MM.1S (cell line): ENCODE measurements at regions not wholly inside any gene's neighbourhood (a gene's known extent, or its start where the extent isn't known, plus 50 kb on each side); places are given as distances from the start of the nearest gene placed in this dataset.

ENCODE experiments used
- DNase-seq: peaks from one replicate; pipeline ENCODE4 v3.0.0-alpha.2; 2015
- H2AFZ ChIP-seq: fragments of 300-600 bp; sonication (generic); 2 replicates; pipeline ENCODE4 v1.6.0; 2016; ENCODE audit warnings: antibody characterized with exemption, low read length
- H3F3A ChIP-seq: fragments of 300-600 bp; sonication (generic); 2 replicates; pipeline ENCODE4 v1.6.1; 2016; ENCODE audit warnings: mild to moderate bottlenecking, antibody characterized with exemption, low read length, moderate library complexity, mixed read lengths; ENCODE audit not compliant: insufficient read depth
- H3K27ac ChIP-seq: fragments of 300-600 bp; sonication (generic); 2 replicates; pipeline ENCODE4 v1.5.1; 2016; ENCODE audit warnings: mild to moderate bottlenecking, low read length
- H3K27me3 ChIP-seq: fragments of 300-600 bp; sonication (generic); replicated peaks from 2 replicates; pipeline ENCODE4 v1.6.0; 2016; ENCODE audit warnings: low read length; ENCODE audit not compliant: insufficient read depth
- H3K36me3 ChIP-seq: fragments of 300-600 bp; sonication (generic); replicated peaks from 2 replicates; pipeline ENCODE4 v1.6.1; 2016; ENCODE audit warnings: mild to moderate bottlenecking, low read length, mixed read lengths; ENCODE audit not compliant: insufficient read depth
- H3K4me1 ChIP-seq: fragments of 300-600 bp; sonication (generic); 2 replicates; pipeline ENCODE4 v1.6.1; 2016; ENCODE audit warnings: low read length, mixed read lengths
- H3K4me2 ChIP-seq: fragments of 300-600 bp; sonication (generic); 2 replicates; pipeline ENCODE4 v1.6.0; 2016; ENCODE audit warnings: low read depth, low read length
- H3K4me3 ChIP-seq: fragments of 300-600 bp; sonication (generic); 2 replicates; pipeline ENCODE4 v1.5.1; 2016; ENCODE audit warnings: low read length, mixed read lengths
- H3K79me2 ChIP-seq: fragments of 300-600 bp; sonication (generic); 2 replicates; pipeline ENCODE4 v1.6.1; 2016; ENCODE audit warnings: mixed run types, low read length, mixed read lengths
- H3K9ac ChIP-seq: fragments of 300-600 bp; sonication (generic); 2 replicates; pipeline ENCODE4 v1.6.1; 2016; ENCODE audit warnings: low read length, mixed read lengths
- H3K9me2 ChIP-seq: fragments of 300-600 bp; sonication (generic); replicated peaks from 2 replicates; pipeline ENCODE4 v1.6.1; 2016; ENCODE audit warnings: mild to moderate bottlenecking, low read length, mixed read lengths; ENCODE audit not compliant: insufficient read depth
- H3K9me3 ChIP-seq: fragments of 300-600 bp; sonication (generic); replicated peaks from 2 replicates; pipeline ENCODE4 v1.6.1; 2016; ENCODE audit warnings: mild to moderate bottlenecking, low read length, mixed read lengths; ENCODE audit not compliant: insufficient read depth
- H4K20me1 ChIP-seq: fragments of 300-600 bp; sonication (generic); 2 replicates; pipeline ENCODE4 v1.6.1; 2016; ENCODE audit warnings: mild to moderate bottlenecking, low read length, moderate library complexity, mixed read lengths; ENCODE audit not compliant: insufficient read depth
- EZH2 ChIP-seq: fragments of 300-600 bp; sonication (generic); optimal IDR thresholded peaks from 2 replicates; pipeline ENCODE3; 2017; ENCODE audit warnings: low read depth, mild to moderate bottlenecking, antibody characterized with exemption, low read length, mixed read lengths
- EZH2phosphoT487 ChIP-seq: fragments of 300-600 bp; sonication (generic); IDR thresholded peaks from 2 replicates; pipeline ENCODE4 v1.6.1; 2018; ENCODE audit warnings: antibody characterized with exemption, low read length
- TF ChIP-seq, protein P1 (sequence below): fragments of 300-600 bp; sonication (generic); IDR thresholded peaks from 2 replicates; pipeline ENCODE4 v1.5.1; 2016; ENCODE audit warnings: antibody characterized with exemption, low read length, mixed read lengths

DNA sequence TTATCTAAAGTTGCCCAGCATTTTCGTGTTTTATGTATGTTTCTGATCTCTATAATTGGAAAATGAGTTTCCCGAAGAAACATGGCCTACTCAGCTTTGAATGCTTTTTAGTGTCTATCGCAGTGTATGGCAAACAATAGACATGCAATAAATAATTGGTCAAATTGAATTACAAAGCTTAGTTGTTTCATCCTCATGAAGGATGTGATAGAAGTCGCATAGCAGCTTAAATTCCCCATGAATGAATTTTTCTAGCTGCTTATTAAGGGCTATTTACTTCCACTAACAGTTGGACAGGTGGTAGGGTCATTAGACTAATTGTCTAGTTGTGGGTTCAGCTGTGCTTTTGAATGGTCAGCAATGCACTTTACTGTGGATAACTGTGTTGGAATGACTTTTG, 467.3 kb upstream of the MBL2 start:
- Histone ChIP-seq H2AFZ (no peak overlapping the region), H3K9ac (no peak overlapping the region), H3K36me3 (no peaks in the 10 kb centered on the region), H3K4me1 (no peaks in the 10 kb centered on the region), H3K9me3 (no peaks in the 10 kb centered on the region), H3F3A (no peaks in the 10 kb centered on the region), H3K4me3 (no peak overlapping the region), H3K27ac (no peak overlapping the region), H4K20me1 (no peaks in the 10 kb centered on the region), H3K9me2 (no peaks in the 10 kb centered on the region), H3K79me2 (no peaks in the 10 kb centered on the region), H3K4me2 (no peak overlapping the region), H3K27me3 (no peaks in the 10 kb centered on the region)
- TF ChIP-seq, protein P1, sequence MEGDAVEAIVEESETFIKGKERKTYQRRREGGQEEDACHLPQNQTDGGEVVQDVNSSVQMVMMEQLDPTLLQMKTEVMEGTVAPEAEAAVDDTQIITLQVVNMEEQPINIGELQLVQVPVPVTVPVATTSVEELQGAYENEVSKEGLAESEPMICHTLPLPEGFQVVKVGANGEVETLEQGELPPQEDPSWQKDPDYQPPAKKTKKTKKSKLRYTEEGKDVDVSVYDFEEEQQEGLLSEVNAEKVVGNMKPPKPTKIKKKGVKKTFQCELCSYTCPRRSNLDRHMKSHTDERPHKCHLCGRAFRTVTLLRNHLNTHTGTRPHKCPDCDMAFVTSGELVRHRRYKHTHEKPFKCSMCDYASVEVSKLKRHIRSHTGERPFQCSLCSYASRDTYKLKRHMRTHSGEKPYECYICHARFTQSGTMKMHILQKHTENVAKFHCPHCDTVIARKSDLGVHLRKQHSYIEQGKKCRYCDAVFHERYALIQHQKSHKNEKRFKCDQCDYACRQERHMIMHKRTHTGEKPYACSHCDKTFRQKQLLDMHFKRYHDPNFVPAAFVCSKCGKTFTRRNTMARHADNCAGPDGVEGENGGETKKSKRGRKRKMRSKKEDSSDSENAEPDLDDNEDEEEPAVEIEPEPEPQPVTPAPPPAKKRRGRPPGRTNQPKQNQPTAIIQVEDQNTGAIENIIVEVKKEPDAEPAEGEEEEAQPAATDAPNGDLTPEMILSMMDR, result no peak
- no peak for TF ChIP-seq EZH2
- no peak for TF ChIP-seq EZH2phosphoT487
- DNase-seq, result no peak

GRCh38 chr10:53236941-53237340, 464.4 kb upstream of the MBL2 start:
- no peaks in the 10 kb centered on the region for H3K9me2 ChIP-seq
- no peak for TF ChIP-seq EZH2
- TF ChIP-seq, protein P1, result no peak
- no peak for TF ChIP-seq EZH2phosphoT487
- H3K79me2 ChIP-seq, result no peaks in the 10 kb centered on the region
- no peak overlapping the region for H3K4me2 ChIP-seq
- H2AFZ ChIP-seq, result no peak overlapping the region
- no peaks in the 10 kb centered on the region for H3K4me1 ChIP-seq
- DNase-seq, result no peak
- no peak overlapping the region for H3K9ac ChIP-seq
- no peaks in the 10 kb centered on the region for H4K20me1 ChIP-seq
- H3K27me3 ChIP-seq, result no peaks in the 10 kb centered on the region
- no peak overlapping the region for H3K4me3 ChIP-seq
- H3K36me3 ChIP-seq, result no peaks in the 10 kb centered on the region
- no peaks in the 10 kb centered on the region for H3F3A ChIP-seq
- no peaks in the 10 kb centered on the region for H3K9me3 ChIP-seq
- H3K27ac ChIP-seq, result no peak overlapping the region

DNA sequence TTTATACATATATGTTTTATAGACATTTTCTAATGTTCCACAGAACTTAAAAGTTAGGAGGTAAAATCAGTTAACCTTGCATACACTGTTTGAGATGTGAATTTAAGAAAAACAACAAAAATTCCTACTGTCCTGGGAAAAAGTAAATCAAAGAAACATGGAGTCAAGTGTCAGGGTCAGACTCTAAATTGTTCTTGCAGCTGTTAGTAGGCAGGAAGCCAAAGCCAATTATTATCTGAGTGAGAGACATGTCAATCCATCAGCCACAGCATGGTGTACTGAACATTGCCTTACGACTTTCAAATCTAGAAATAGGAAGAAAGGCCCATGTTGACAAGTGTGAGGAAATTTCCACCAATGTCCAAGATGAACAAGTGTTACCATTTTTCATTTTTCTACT, 461.2 kb upstream of the MBL2 start:
- H3K9me3 ChIP-seq, result no peaks in the 10 kb centered on the region
- no peaks in the 10 kb centered on the region for H3K9me2 ChIP-seq
- H3K4me3 ChIP-seq, result no peak overlapping the region
- no peak overlapping the region for H3K4me2 ChIP-seq
- DNase-seq, result no peak
- H2AFZ ChIP-seq, result no peak overlapping the region
- H3K36me3 ChIP-seq, result no peaks in the 10 kb centered on the region
- H3K9ac ChIP-seq, result no peak overlapping the region
- no peaks in the 10 kb centered on the region for H3K79me2 ChIP-seq
- H3K27me3 ChIP-seq, result no peaks in the 10 kb centered on the region
- H4K20me1 ChIP-seq, result no peaks in the 10 kb centered on the region
- TF ChIP-seq EZH2phosphoT487, result no peak
- TF ChIP-seq EZH2, result no peak
- TF ChIP-seq, protein P1, result no peak
- no peaks in the 10 kb centered on the region for H3K4me1 ChIP-seq
- no peak overlapping the region for H3K27ac ChIP-seq
- H3F3A ChIP-seq, result no peaks in the 10 kb centered on the region
